ENCODE measurements at regions not wholly inside any gene's neighbourhood (a gene's known extent, or its start where the extent isn't known, plus 50 kb on each side); places are given as distances from the start of the nearest gene placed in this dataset.
A peak's percentile ranks its signal among the peaks of the same experiment; 100 is the strongest.

DNA sequence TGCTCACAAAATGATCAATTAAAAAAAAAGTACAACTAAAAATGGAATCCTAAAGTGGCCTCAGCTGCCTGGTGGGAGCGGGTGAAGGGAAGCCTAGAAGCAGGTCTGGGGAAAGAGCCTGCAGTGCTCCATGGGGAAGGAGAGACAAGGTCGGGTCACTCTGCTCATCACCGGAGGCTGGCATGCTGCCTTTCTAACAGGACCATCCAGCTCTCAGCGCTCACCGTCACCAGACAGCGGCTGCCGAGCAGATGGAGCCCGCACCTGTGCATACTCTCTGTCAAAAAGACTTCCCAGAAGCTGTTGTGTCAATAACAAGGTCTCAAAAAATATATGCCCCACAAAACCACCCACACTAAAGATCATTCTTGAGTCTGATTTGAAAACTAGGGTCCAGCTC is 112.8 kb downstream of the BAMBI start:
- TF ChIP-seq POLR2A (IDR thresholded peaks at IDR 0.05) (no peak), CTCF (IDR thresholded peaks at IDR 0.05) (no peak)
- H3K27me3 ChIP-seq = peaks cover 0 to 3% (median 0%) of the 10 kb centered on the region in 9 donors
- ATAC-seq (no peak), DNase-seq (no peak)
- H3K36me3 ChIP-seq = no peaks in the 10 kb centered on the region
- no peak overlapping the region for H3K4me3 ChIP-seq
- H3K4me1 ChIP-seq = peaks cover 0 to 5% (median 0%) of the 10 kb centered on the region in 12 donors
- intact Hi-C loops (cut with DNase I) = no loop called here
- H3K27ac ChIP-seq = no peak overlapping the region
- WGBS, 4 donors = 70 to 86% (median 79%) methylated on average over 7 to 8 of the region's 8 CpGs
- H3K9me3 ChIP-seq = no peaks in the 10 kb centered on the region

GRCh38 chr10:28793482-28793881 is 116.2 kb downstream of the BAMBI start:
- no peak overlapping the region for H3K27ac ChIP-seq
- H3K27me3 ChIP-seq = no peaks in the 10 kb centered on the region
- 53 to 67% (median 59%) methylated on average over 3 of the region's 3 CpGs for WGBS, 4 donors
- DNase-seq = no peak
- intact Hi-C loops (cut with DNase I) = no loop called here
- ATAC-seq = no peak
- peaks cover 0 to 14% (median 0%) of the 10 kb centered on the region in 12 donors for H3K4me1 ChIP-seq
- H3K4me3 ChIP-seq = no peak overlapping the region
- no peaks in the 10 kb centered on the region for H3K9me3 ChIP-seq
- no peak for TF ChIP-seq POLR2A (IDR thresholded peaks at IDR 0.05)
- no peak for TF ChIP-seq CTCF (IDR thresholded peaks at IDR 0.05)
- no peaks in the 10 kb centered on the region for H3K36me3 ChIP-seq

DNA sequence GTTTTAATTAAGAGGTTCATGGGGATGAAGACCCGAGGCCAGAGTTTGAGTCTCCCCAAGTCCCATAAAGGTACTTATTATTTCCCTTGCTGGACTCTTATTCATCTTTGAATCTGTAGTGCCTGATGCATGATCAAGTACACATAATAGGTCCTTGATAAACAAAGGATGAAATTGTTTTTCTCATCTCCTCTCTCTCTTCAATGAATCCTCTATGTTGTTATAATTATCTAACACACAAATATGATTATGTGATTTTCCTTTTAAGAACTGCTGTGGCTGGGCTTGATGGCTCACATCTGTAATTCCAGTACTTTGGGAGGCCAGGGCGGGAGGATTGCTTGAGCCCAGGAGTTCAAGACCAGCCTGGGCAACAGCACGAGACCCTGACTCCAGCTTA is 117.7 kb downstream of the BAMBI start:
- Histone ChIP-seq H3K4me1 (peaks cover 0 to 10% (median 0%) of the 10 kb centered on the region in 12 donors), H3K27me3 (no peaks in the 10 kb centered on the region), H3K36me3 (no peaks in the 10 kb centered on the region), H3K9me3 (no peaks in the 10 kb centered on the region), H3K4me3 (no peak overlapping the region), H3K27ac (no peak overlapping the region)
- TF ChIP-seq CTCF (IDR thresholded peaks at IDR 0.05) (no peak), POLR2A (IDR thresholded peaks at IDR 0.05) (no peak)
- ATAC-seq (no peak), DNase-seq (no peak)
- 94 to 98% (median 95%) methylated on average over 3 of the region's 3 CpGs for WGBS, 4 donors
- intact Hi-C loops (cut with DNase I) = no loop called here

- ATAC-seq (peak in 3 of 4 donors; percentile 50 to 95 (median 92)), DNase-seq (peak in 4 of 5 donors; percentile 60 to 83 (median 74))
- WGBS, 4 donors = 75 to 84% (median 78%) methylated on average over 23 of the region's 23 CpGs
- Histone ChIP-seq H3K36me3 (no peaks in the 10 kb centered on the region), H3K9me3 (no peaks in the 10 kb centered on the region), H3K4me3 (no peak overlapping the region), H3K27me3 (no peaks in the 10 kb centered on the region), H3K4me1 (peaks cover 0 to 10% (median 0%) of the 10 kb centered on the region in 12 donors), H3K27ac (peak overlapping the region in 1 of 12 donors; percentile 33)
- intact Hi-C loops (cut with DNase I) = no loop called here
- TF ChIP-seq CTCF (IDR thresholded peaks at IDR 0.05) = no peak
- TF ChIP-seq POLR2A (IDR thresholded peaks at IDR 0.05) = no peak
Observed at GRCh38 chr10:28796606-28797512, 119.5 kb downstream of the BAMBI start.

Data from heart left ventricle (tissue), 16 donors.